Activated T-cell treated with anti-CD3 and anti-CD28 coated beads, Interleukin-2, amount 50 U/mL, for 24 hours (primary cell): ENCODE measurements at regions not wholly inside any gene's neighbourhood (a gene's known extent, or its start where the extent isn't known, plus 50 kb on each side); places are given as distances from the start of the nearest gene placed in this dataset.

Experiments
- DNase-seq: peaks from one replicate; pipeline ENCODE4 v3.0.0-alpha.2; 2020
- H3K27ac Mint-ChIP-seq: 2 replicates; pipeline ENCODE4 v1.8.0; 2020; ENCODE audit warnings: mild to moderate bottlenecking, mixed read lengths
- H3K27me3 Mint-ChIP-seq: 2 replicates; pipeline ENCODE4 v1.8.0; 2020; ENCODE audit warnings: mixed read lengths
- H3K36me3 Mint-ChIP-seq: 2 replicates; pipeline ENCODE4 v1.8.0; 2020; ENCODE audit warnings: low read depth, mixed read lengths
- H3K4me1 Mint-ChIP-seq: 2 replicates; pipeline ENCODE4 v1.8.0; 2020; ENCODE audit warnings: low read depth, mixed read lengths
- H3K4me3 Mint-ChIP-seq: 2 replicates; pipeline ENCODE4 v1.8.0; 2020; ENCODE audit warnings: mild to moderate bottlenecking, moderate library complexity, mixed read lengths
- H3K9me3 Mint-ChIP-seq: 2 replicates; pipeline ENCODE4 v1.8.0; 2020; ENCODE audit warnings: mixed read lengths

- H3K27me3 Mint-ChIP-seq = peaks cover 47% of the 10 kb centered on the region
- no peak overlapping the region for H3K4me3 Mint-ChIP-seq
- peaks cover 6% of the 10 kb centered on the region for H3K36me3 Mint-ChIP-seq
These were observed 60.0 kb upstream of the CYSLTR1 start for GRCh38 chrX:78387364-78387763.

DNA sequence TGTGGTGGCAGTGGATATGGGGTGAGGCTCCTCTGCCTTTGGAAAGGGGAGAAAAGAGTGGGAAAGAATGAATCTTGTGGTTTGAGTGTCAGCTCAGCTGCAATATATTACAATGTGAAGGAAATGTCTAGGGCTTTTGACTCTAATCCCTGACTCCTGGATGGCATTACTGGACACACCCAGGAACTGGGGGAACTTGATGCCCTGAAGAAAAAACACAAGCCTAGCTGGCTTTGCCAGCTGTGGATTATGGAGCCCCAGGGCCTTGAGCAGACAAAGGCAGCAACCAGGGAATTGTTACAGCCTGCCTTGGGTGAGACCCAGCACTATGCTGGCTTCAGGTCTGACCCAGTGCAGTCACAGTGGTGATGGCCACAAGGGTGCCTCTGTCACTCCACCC is 57.1 kb upstream of the CYSLTR1 start:
- peaks cover 52% of the 10 kb centered on the region for H3K27me3 Mint-ChIP-seq
- H3K4me1 Mint-ChIP-seq = peaks cover 3% of the 10 kb centered on the region
- no peak overlapping the region for H3K4me3 Mint-ChIP-seq
- peaks cover 25% of the 10 kb centered on the region for H3K9me3 Mint-ChIP-seq
- H3K27ac Mint-ChIP-seq = no peak overlapping the region
- no peak for DNase-seq
- H3K36me3 Mint-ChIP-seq = peaks cover 6% of the 10 kb centered on the region

More at GRCh38 chrX:78387364-78387763, 60.0 kb upstream of the CYSLTR1 start:
- peaks cover 20% of the 10 kb centered on the region for H3K9me3 Mint-ChIP-seq
- H3K4me1 Mint-ChIP-seq = peaks cover 2% of the 10 kb centered on the region
- no peak overlapping the region for H3K27ac Mint-ChIP-seq
- no peak for DNase-seq

GRCh38 chrX:78383594-78383993 is 56.2 kb upstream of the CYSLTR1 start:
- peaks cover 50% of the 10 kb centered on the region for H3K27me3 Mint-ChIP-seq
- H3K36me3 Mint-ChIP-seq = peaks cover 2% of the 10 kb centered on the region
- DNase-seq = no peak
- H3K9me3 Mint-ChIP-seq = peaks cover 18% of the 10 kb centered on the region
- no peak overlapping the region for H3K27ac Mint-ChIP-seq
- no peak overlapping the region for H3K4me3 Mint-ChIP-seq
- peaks cover 10% of the 10 kb centered on the region for H3K4me1 Mint-ChIP-seq

GRCh38 chrX:78378476-78379115 is 51.2 kb upstream of the CYSLTR1 start:
- Mint-ChIP-seq H3K27me3 (peaks cover 40% of the 10 kb centered on the region), H3K4me1 (peaks cover 34% of the 10 kb centered on the region), H3K36me3 (no peaks in the 10 kb centered on the region), H3K4me3 (no peak overlapping the region), H3K27ac (no peak overlapping the region), H3K9me3 (peaks cover 9% of the 10 kb centered on the region)
- DNase-seq = no peak
